HFF-Myc (cell line): ENCODE measurements at regions not wholly inside any gene's neighbourhood (a gene's known extent, or its start where the extent isn't known, plus 50 kb on each side); places are given as distances from the start of the nearest gene placed in this dataset.

ENCODE experiments used
- DNase-seq: peaks from one replicate; pipeline ENCODE4 v3.0.0-alpha.2; 2011; ENCODE audit warnings: low read depth; ENCODE audit errors: extremely low read depth
- H3K4me3 ChIP-seq: replicated peaks from 2 replicates; pipeline ENCODE4 v1.5.1; 2011; ENCODE audit warnings: low read depth, mild to moderate bottlenecking, control low read depth, low read length
- CTCF ChIP-seq: IDR thresholded peaks from 2 replicates; pipeline ENCODE4 v1.5.1; 2012; ENCODE audit warnings: mild to moderate bottlenecking, low read depth, low read length, control low read depth; ENCODE audit errors: missing control alignments

GRCh38 chr6:139722530-139722929 lies 348.1 kb upstream of the CITED2 start:
- TF ChIP-seq CTCF = no peak
- no peak for DNase-seq
- no peak overlapping the region for H3K4me3 ChIP-seq

- no peak for DNase-seq
Measured at GRCh38 chr6:139721954-139722353, 347.5 kb upstream of the CITED2 start.

GRCh38 chr6:139713900-139714506 lies 339.6 kb upstream of the CITED2 start:
- H3K4me3 ChIP-seq = no peak overlapping the region
- no peak for TF ChIP-seq CTCF
- no peak for DNase-seq

More at GRCh38 chr6:139721954-139722353, 347.5 kb upstream of the CITED2 start:
- no peak overlapping the region for H3K4me3 ChIP-seq
- TF ChIP-seq CTCF = no peak

GRCh38 chr6:139713424-139713823 lies 339.0 kb upstream of the CITED2 start:
- no peak for DNase-seq
- TF ChIP-seq CTCF = no peak
- H3K4me3 ChIP-seq = no peak overlapping the region

GRCh38 chr6:139712830-139713229 lies 338.4 kb upstream of the CITED2 start:
- no peak for DNase-seq
- TF ChIP-seq CTCF = no peak
- no peak overlapping the region for H3K4me3 ChIP-seq

- no peak for TF ChIP-seq CTCF
- no peak overlapping the region for H3K4me3 ChIP-seq
- DNase-seq = no peak
Measured at GRCh38 chr6:139711804-139712585, 337.5 kb upstream of the CITED2 start.

GRCh38 chr6:139710556-139710955 lies 336.1 kb upstream of the CITED2 start:
- no peak for TF ChIP-seq CTCF
- no peak for DNase-seq
- no peak overlapping the region for H3K4me3 ChIP-seq
